ENCODE measurements at regions not wholly inside any gene's neighbourhood (a gene's known extent, or its start where the extent isn't known, plus 50 kb on each side); places are given as distances from the start of the nearest gene placed in this dataset.

- DNase-seq: no peak
Observed at GRCh38 chr4:66667249-66667648, 878.1 kb downstream of the CENPC start.

- no peak for DNase-seq
Observed at GRCh38 chr4:66662620-66663019, 882.7 kb downstream of the CENPC start.

- DNase-seq: no peak
Observed at GRCh38 chr4:66658809-66659208, 886.5 kb downstream of the CENPC start.

- DNase-seq: no peak
Observed at GRCh38 chr4:66655505-66655904, 889.8 kb downstream of the CENPC start.

- no peak for DNase-seq
Observed at GRCh38 chr4:66653937-66654336, 891.4 kb downstream of the CENPC start.

GRCh38 chr4:66649236-66649635 lies 896.1 kb downstream of the CENPC start:
- no peak for DNase-seq

- no peak for DNase-seq
Observed at GRCh38 chr4:66647926-66648325, 897.4 kb downstream of the CENPC start.

GRCh38 chr4:66647476-66647875 lies 897.8 kb downstream of the CENPC start:
- no peak for DNase-seq

GRCh38 chr4:66640233-66640990 lies 904.9 kb downstream of the CENPC start:
- no peak for DNase-seq

GRCh38 chr4:66639361-66639760 lies 905.9 kb downstream of the CENPC start:
- DNase-seq: no peak

- no peak for DNase-seq
Observed at GRCh38 chr4:66636349-66636748, 909.0 kb downstream of the CENPC start.

- no peak for DNase-seq
Observed at GRCh38 chr4:66633477-66633876, 911.8 kb downstream of the CENPC start.

- no peak for DNase-seq
Observed at GRCh38 chr4:66629927-66630326, 915.4 kb downstream of the CENPC start.

- DNase-seq: no peak
Observed at GRCh38 chr4:66628146-66628545, 917.2 kb downstream of the CENPC start.

- no peak for DNase-seq
Observed at GRCh38 chr4:66625480-66625879, 919.8 kb downstream of the CENPC start.

GRCh38 chr4:66613591-66613990 lies 931.7 kb downstream of the CENPC start:
- DNase-seq: no peak

GRCh38 chr4:66609014-66609413 lies 936.3 kb downstream of the CENPC start:
- no peak for DNase-seq

GRCh38 chr4:66606908-66607307 lies 936.6 kb upstream of the EPHA5 start:
- no peak for DNase-seq

GRCh38 chr4:66606215-66606614 lies 935.9 kb upstream of the EPHA5 start:
- DNase-seq: no peak

- no peak for DNase-seq
Observed at GRCh38 chr4:66604192-66604591, 933.9 kb upstream of the EPHA5 start.

GRCh38 chr4:66602622-66603021 lies 932.3 kb upstream of the EPHA5 start:
- DNase-seq: no peak

- DNase-seq: no peak
Observed at GRCh38 chr4:66591968-66592367, 921.7 kb upstream of the EPHA5 start.

GRCh38 chr4:66590488-66591215 lies 920.4 kb upstream of the EPHA5 start:
- no peak for DNase-seq

GRCh38 chr4:66589183-66589582 lies 918.9 kb upstream of the EPHA5 start:
- DNase-seq: no peak

GRCh38 chr4:66585767-66586166 lies 915.5 kb upstream of the EPHA5 start:
- DNase-seq: no peak
